Dendritic cell treated with granulocyte-macrophage colony-stimulating factor and Interleukin-4, amounts not matched to agents 40 ng/mL and 50 ng/mL, for 4 days (primary cell): ENCODE measurements at regions not wholly inside any gene's neighbourhood (a gene's known extent, or its start where the extent isn't known, plus 50 kb on each side); places are given as distances from the start of the nearest gene placed in this dataset.

Experiments used
- H3K27ac Mint-ChIP-seq: one replicate; pipeline ENCODE4 v1.8.0; 2022; ENCODE audit warnings: mild to moderate bottlenecking, mixed read lengths
- H3K27me3 Mint-ChIP-seq: one replicate; pipeline ENCODE4 v1.8.0; 2022; ENCODE audit warnings: mild to moderate bottlenecking, mixed read lengths
- H3K36me3 Mint-ChIP-seq: one replicate; pipeline ENCODE4 v1.8.0; 2022; ENCODE audit warnings: low read depth, mixed read lengths
- H3K4me1 Mint-ChIP-seq: one replicate; pipeline ENCODE4 v1.8.0; 2022; ENCODE audit warnings: low read depth, mixed read lengths
- H3K4me3 Mint-ChIP-seq: one replicate; pipeline ENCODE4 v1.8.0; 2022; ENCODE audit warnings: mild to moderate bottlenecking, moderate library complexity, mixed read lengths
- H3K9me3 Mint-ChIP-seq: one replicate; pipeline ENCODE4 v1.8.0; 2022; ENCODE audit warnings: mixed read lengths
- intact Hi-C: fragments of 100-400 bp; cut with micrococcal nuclease; formaldehyde crosslinking; loops from one replicate; pipeline ENCODE4 v1.15.0; 2022

DNA sequence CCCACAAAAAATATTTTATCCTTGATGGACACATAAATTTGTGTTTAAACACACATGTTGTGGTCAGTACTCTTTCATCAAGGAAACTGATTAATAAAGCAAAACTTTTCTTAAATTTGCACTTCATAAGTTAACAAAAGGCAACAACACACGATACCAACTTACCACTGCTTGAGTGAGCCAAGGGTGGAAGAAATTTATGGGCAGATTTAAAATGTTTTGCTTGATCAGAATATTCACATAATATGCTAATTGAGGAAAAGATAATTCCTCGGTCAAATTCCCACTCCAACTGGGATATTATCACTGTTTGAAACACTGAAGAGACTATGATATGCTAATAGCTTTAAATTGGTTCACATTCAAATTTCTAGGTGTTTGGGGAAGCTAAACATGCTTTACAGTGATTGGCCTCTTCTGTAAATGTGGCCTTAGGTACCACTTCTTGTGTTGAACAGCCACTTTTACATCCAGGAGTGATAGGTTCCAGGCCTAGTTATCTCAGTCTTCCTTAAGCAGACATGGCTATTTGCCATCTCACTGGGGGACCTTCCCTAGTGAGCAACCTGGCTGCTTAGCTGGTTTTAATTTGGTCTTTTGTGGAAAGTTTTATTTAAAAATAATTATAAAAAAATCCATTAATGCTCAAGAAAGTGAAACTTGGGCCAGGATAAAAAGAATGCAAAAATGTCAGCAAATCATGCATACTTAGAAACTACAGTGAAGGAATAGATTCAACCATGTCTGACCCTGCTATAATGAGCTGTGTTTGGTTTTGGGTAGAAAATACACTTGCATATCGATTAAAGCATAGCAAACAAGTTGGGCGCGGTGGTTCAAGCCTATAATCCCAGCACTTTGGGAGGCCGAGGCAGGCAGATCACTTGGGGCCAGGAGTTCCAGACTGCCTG is 221.2 kb upstream of the MAP3K7 start:
- H3K4me3 Mint-ChIP-seq, result no peak overlapping the region
- H3K9me3 Mint-ChIP-seq, result no peaks in the 10 kb centered on the region
- no peaks in the 10 kb centered on the region for H3K27me3 Mint-ChIP-seq
- no peak overlapping the region for H3K27ac Mint-ChIP-seq
- H3K4me1 Mint-ChIP-seq, result no peaks in the 10 kb centered on the region
- H3K36me3 Mint-ChIP-seq, result no peaks in the 10 kb centered on the region
- intact Hi-C loops, result no loop called here

DNA sequence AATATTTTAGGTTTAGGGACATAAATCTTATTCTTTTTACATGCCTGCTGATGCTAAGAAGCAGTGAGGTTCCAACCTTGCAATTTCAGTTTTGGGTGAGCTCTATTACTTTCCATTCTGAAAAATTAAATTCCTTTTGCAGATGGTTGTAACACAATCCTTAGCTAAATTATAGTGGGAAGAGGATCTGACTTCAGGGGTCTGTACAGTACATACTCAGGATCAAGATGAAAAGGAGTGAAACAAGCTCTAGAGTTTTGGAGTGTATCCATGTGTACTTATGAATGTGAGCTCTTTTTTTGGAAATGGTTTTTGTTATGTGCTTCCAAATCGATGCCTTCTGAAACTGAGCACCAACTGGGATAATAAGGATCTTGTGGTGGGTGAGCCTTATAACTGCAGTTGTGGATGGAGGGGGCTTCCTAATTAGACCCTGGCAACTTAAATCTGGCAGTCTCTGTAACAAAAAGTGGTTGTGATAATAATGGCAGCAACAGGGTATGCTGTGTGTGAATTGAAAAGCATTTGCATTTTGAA is 218.8 kb upstream of the MAP3K7 start:
- intact Hi-C loops, result no loop called here
- Mint-ChIP-seq H3K27me3 (no peaks in the 10 kb centered on the region), H3K27ac (no peak overlapping the region), H3K36me3 (no peaks in the 10 kb centered on the region), H3K4me1 (no peaks in the 10 kb centered on the region), H3K9me3 (no peaks in the 10 kb centered on the region), H3K4me3 (no peak overlapping the region)

DNA sequence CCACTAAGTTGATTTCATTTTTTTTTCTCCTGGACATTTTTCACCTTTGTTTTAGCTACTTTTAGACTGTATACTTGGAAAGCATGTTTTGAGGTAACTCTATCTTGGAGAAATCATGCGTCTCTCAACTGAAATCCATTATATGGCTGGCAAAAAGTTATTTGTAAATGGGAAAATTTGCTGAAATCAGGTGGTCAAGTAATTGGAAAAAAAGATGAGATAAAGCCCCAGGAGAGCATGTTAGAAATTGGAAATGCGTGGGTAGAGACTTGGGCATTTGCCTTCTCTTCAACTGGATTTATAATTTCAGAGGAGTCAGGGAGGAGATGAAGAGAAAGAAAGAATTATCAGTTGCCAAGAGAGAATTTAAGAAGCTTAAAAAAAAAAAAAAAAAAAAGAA is 217.1 kb upstream of the MAP3K7 start:
- Mint-ChIP-seq H3K4me1 (no peaks in the 10 kb centered on the region), H3K27ac (no peak overlapping the region), H3K9me3 (no peaks in the 10 kb centered on the region), H3K36me3 (no peaks in the 10 kb centered on the region), H3K4me3 (no peak overlapping the region), H3K27me3 (no peaks in the 10 kb centered on the region)
- intact Hi-C loops, result no loop called here

DNA sequence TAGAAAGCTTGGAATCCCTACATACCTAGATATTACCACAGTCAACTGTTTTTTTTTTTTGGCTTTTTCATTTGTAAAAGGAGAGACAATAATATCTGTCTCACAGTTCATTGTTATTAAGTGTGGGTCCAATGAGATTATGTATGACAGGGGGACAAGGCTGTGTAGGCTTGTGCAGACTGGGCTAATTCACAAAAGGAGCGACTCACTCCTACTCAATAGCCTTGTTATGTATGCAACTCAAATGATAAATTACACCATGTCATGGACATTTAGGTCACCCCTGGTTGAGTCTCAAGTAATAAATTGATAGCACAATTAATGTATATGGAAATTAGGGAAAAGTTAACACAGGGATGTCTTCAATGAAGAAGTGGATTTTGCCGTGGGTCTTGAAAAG is 208.2 kb upstream of the MAP3K7 start:
- intact Hi-C loops, result no loop called here
- H3K4me1 Mint-ChIP-seq, result no peaks in the 10 kb centered on the region
- H3K4me3 Mint-ChIP-seq, result no peak overlapping the region
- H3K27me3 Mint-ChIP-seq, result no peaks in the 10 kb centered on the region
- H3K36me3 Mint-ChIP-seq, result no peaks in the 10 kb centered on the region
- H3K9me3 Mint-ChIP-seq, result no peaks in the 10 kb centered on the region
- H3K27ac Mint-ChIP-seq, result no peak overlapping the region

DNA sequence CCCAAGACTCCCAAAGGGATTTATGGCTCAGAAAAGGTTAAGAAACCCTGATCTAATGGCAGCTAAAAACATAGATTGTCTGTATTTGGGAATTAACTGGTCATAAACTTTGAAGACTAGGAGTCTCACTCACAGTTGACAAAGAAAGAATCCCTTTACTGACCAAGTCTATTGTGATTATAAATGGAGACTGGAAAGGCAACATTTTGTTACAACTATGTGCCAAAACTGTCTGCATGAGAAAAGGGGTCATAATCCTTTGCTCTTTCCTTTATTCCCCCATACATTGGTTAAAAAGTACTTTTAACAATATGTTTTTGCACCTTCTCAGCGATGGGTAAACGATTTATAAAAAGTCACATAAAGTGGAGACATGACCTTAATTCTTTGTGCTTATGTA is 206.9 kb upstream of the MAP3K7 start:
- Mint-ChIP-seq H3K4me1 (no peaks in the 10 kb centered on the region), H3K27me3 (no peaks in the 10 kb centered on the region), H3K27ac (no peak overlapping the region), H3K36me3 (no peaks in the 10 kb centered on the region), H3K4me3 (no peak overlapping the region), H3K9me3 (no peaks in the 10 kb centered on the region)
- intact Hi-C loops, result no loop called here

DNA sequence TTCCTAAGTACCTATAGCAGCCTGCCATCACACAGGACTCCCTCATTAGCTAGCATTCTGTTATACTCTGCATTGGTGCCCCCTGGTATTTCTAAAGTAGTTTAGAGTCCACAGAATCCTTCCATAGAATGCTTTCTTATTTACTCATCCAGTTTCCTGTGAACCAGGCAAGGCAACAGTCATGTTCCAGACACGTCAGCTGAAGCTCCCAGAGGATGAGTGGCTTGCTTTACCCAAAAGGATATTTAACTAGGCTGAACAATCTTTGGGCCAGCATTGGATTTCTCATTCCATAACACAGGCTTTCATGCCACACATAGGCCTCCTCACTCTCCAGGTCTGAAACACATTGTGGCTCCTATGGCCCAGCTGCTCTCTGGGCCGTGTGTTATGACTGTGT is 203.8 kb upstream of the MAP3K7 start:
- Mint-ChIP-seq H3K9me3 (no peaks in the 10 kb centered on the region), H3K4me3 (no peak overlapping the region), H3K27ac (no peak overlapping the region), H3K4me1 (no peaks in the 10 kb centered on the region), H3K36me3 (no peaks in the 10 kb centered on the region), H3K27me3 (no peaks in the 10 kb centered on the region)
- intact Hi-C loops, result no loop called here

DNA sequence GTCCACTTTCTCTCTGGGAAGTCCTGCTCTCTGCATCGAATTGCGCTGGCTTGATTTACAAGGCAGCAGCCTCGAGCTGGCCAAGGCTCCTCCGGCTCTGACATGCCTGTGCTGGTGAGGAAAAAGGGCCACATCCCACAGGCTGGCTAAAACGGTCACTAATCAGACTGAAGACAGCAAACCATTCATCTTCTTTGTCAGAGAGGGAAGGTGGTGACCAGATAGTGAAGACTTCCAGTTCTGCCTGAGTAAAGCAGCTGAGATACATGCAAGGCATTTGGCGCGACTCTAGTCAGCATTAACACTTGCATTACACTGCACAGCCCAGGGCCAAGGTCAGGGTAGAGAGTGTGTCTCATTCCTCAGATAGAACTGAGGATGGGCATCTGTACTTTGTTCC is 203.2 kb upstream of the MAP3K7 start:
- Mint-ChIP-seq H3K36me3 (no peaks in the 10 kb centered on the region), H3K27ac (no peak overlapping the region)

DNA sequence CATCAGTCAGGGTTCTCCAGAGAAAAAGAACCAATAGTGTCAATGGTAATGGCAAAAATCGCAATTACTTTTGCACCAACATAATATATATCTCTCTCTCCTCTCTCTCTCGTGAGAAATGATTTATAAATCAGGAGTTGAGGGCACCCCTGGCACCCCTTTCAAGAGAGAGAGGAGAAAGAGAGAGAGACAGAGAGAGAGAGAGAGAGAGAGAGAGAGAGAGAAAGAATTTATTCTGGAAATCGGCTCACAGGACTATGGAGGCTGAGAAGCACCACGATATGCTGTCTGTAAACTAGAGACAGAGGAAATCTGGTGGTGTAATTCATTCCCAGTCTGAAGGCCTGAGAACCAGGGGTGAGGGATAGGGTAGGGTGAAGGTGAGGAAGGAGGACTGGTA is 201.9 kb upstream of the MAP3K7 start:
- Mint-ChIP-seq H3K4me1 (no peaks in the 10 kb centered on the region), H3K27me3 (no peaks in the 10 kb centered on the region), H3K27ac (no peak overlapping the region), H3K36me3 (no peaks in the 10 kb centered on the region), H3K9me3 (no peaks in the 10 kb centered on the region), H3K4me3 (no peak overlapping the region)
- intact Hi-C loops, result no loop called here

More for the DNA sequence above, 203.2 kb upstream of the MAP3K7 start:
- intact Hi-C loops, result no loop called here
- Mint-ChIP-seq H3K4me1 (no peaks in the 10 kb centered on the region), H3K9me3 (no peaks in the 10 kb centered on the region), H3K27me3 (no peaks in the 10 kb centered on the region), H3K4me3 (no peak overlapping the region)

DNA sequence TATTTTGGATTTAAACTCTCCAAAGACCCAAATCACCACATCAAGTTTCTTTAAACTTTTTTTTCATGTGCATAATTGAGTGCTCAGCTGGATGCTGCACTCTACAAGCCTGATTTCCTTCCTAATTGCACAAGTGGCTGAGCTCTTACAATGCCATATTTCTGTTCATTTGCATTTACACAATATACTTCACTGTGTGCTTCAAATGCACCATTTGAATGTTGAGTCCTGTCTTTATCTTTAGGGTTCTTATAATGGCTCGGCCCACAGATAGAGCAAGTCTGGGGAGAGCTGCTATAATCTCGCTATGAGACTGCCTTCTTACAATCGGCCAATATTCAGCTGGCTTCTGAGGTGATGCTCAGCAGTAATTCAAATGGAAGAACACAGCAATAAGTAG is 200.6 kb upstream of the MAP3K7 start:
- intact Hi-C loops, result no loop called here
- Mint-ChIP-seq H3K27me3 (no peaks in the 10 kb centered on the region), H3K27ac (no peak overlapping the region), H3K9me3 (no peaks in the 10 kb centered on the region), H3K4me1 (no peaks in the 10 kb centered on the region), H3K4me3 (no peak overlapping the region), H3K36me3 (no peaks in the 10 kb centered on the region)

DNA sequence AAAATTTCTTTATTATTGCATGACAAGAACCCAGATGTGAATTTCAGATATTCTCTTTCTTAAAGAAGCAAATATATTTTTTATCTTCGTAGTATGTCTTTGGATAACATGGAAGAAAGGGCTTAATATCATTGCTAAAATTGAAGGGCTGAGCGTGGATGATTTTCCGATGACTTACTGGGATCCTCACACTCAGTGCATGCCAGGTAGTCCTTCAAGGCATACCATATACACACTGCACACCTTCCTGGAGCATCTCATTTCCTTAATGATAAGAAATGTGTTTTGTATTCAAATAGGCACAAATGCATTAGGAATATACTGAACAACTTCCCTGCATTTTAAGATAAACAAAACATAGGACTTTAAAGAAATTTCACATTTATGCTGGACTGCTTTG is 193.9 kb upstream of the MAP3K7 start:
- Mint-ChIP-seq H3K4me3 (no peak overlapping the region), H3K27ac (no peak overlapping the region), H3K27me3 (no peaks in the 10 kb centered on the region), H3K9me3 (no peaks in the 10 kb centered on the region), H3K36me3 (no peaks in the 10 kb centered on the region), H3K4me1 (no peaks in the 10 kb centered on the region)
- intact Hi-C loops, result no loop called here

DNA sequence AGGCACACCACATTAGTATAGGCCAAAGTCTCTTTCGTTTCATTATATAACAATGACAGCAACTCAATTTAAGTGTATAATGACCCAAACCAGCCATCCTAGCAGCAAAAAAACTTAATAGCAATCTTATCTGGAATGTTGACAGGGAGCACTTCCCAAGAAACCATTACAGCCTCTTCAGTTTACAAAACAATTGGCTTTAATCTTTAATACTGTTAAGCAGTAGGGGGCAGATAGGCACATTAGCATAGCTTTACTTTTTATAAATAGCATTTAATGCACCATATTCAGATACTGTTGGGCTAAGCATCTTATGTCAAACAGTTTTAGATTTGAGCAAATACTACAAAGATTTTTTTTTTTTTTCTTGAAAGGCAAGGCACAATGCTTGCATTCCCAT is 193.3 kb upstream of the MAP3K7 start:
- H3K4me3 Mint-ChIP-seq, result no peak overlapping the region
- H3K36me3 Mint-ChIP-seq, result no peaks in the 10 kb centered on the region
- H3K27me3 Mint-ChIP-seq, result no peaks in the 10 kb centered on the region
- no peaks in the 10 kb centered on the region for H3K4me1 Mint-ChIP-seq
- no peak overlapping the region for H3K27ac Mint-ChIP-seq
- H3K9me3 Mint-ChIP-seq, result no peaks in the 10 kb centered on the region
- intact Hi-C loops, result no loop called here

DNA sequence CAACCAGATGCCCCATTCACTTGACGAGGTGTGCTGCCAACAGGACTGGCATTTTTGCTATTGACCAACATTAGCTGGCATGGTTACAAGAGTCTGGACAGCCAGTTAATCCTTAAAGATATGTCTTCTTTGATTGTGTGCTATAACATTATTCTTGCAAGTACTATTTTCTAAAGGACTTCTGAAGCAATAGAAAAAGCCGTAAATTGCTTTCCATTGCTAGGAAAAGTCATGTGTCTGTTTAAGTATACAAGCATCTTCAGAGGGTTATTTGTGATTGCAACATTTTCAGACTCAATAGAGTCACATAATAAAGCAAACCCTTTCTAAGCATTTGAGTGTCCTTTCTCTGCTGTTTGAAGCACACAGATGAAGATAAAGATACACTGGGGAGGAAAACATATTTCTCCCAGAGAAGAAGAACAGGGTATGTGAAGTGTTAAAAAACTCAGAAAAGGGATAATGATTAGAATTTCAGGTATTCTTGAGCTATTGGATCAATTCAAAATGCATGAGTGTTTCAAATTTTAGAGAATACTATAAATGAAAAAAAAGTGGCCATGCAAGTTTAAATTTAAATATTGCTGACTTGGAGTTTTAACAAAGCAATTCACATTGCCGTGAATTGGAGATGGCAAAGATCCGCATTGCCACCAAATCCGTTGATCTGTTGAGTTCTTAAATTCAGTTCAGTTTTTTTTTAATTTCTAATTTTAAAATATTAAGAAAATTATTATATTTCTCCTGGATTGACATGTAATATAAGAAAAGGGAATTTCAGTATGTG is 191.7 kb upstream of the MAP3K7 start:
- no peaks in the 10 kb centered on the region for H3K4me1 Mint-ChIP-seq
- no peak overlapping the region for H3K4me3 Mint-ChIP-seq
- H3K27me3 Mint-ChIP-seq, result no peaks in the 10 kb centered on the region
- no peak overlapping the region for H3K27ac Mint-ChIP-seq
- intact Hi-C loops, result no loop called here
- no peaks in the 10 kb centered on the region for H3K9me3 Mint-ChIP-seq
- H3K36me3 Mint-ChIP-seq, result no peaks in the 10 kb centered on the region

DNA sequence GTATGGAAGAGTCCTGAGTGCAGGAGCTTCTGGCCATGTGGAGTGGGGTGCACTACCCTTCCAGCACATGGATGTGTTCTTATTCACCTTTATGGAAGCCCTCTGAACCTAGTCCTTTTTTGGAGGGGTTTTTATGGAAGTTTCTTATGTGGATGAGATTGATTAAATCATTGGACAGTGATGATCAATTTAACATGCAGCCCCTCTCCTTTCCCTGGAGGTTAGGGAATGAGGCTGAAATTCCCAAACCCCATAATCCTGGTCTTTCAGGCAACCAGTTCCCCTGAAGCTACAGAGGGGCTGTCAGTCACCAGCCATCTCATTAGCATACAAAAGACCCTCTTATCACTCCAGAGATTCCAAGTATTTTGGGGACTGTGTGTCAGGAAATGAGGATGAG is 183.9 kb upstream of the MAP3K7 start:
- H3K36me3 Mint-ChIP-seq, result no peaks in the 10 kb centered on the region
- intact Hi-C loops, result no loop called here
- no peaks in the 10 kb centered on the region for H3K9me3 Mint-ChIP-seq
- H3K27ac Mint-ChIP-seq, result no peak overlapping the region
- no peak overlapping the region for H3K4me3 Mint-ChIP-seq
- no peaks in the 10 kb centered on the region for H3K27me3 Mint-ChIP-seq
- no peaks in the 10 kb centered on the region for H3K4me1 Mint-ChIP-seq

DNA sequence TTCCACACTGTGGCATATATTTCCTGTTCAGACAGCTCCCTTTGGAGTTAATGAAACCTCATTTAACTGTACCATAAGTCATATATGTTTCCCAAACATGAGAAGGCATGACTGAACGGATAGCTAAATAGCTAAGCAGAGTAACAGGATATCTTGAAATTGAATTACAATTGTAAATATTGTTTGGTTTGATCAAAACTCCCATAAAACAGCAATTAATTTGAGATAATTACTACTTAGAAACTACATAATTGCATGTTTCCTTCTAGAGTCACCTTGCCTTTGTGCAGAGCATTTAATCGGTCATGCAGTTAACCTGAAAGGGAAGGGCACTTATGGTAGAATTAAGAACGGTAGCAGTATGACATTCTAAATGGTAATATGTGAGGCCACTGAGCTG is 179.0 kb upstream of the MAP3K7 start:
- no peaks in the 10 kb centered on the region for H3K9me3 Mint-ChIP-seq
- H3K27me3 Mint-ChIP-seq, result no peaks in the 10 kb centered on the region
- no peak overlapping the region for H3K4me3 Mint-ChIP-seq
- H3K36me3 Mint-ChIP-seq, result no peaks in the 10 kb centered on the region
- H3K27ac Mint-ChIP-seq, result no peak overlapping the region
- intact Hi-C loops, result no loop called here
- no peaks in the 10 kb centered on the region for H3K4me1 Mint-ChIP-seq
